ENCODE measurements at regions not wholly inside any gene's neighbourhood (a gene's known extent, or its start where the extent isn't known, plus 50 kb on each side); places are given as distances from the start of the nearest gene placed in this dataset.

- TF ChIP-seq, protein P1, sequence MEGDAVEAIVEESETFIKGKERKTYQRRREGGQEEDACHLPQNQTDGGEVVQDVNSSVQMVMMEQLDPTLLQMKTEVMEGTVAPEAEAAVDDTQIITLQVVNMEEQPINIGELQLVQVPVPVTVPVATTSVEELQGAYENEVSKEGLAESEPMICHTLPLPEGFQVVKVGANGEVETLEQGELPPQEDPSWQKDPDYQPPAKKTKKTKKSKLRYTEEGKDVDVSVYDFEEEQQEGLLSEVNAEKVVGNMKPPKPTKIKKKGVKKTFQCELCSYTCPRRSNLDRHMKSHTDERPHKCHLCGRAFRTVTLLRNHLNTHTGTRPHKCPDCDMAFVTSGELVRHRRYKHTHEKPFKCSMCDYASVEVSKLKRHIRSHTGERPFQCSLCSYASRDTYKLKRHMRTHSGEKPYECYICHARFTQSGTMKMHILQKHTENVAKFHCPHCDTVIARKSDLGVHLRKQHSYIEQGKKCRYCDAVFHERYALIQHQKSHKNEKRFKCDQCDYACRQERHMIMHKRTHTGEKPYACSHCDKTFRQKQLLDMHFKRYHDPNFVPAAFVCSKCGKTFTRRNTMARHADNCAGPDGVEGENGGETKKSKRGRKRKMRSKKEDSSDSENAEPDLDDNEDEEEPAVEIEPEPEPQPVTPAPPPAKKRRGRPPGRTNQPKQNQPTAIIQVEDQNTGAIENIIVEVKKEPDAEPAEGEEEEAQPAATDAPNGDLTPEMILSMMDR (IDR thresholded peaks at IDR 0.05; ENCODE audit: extremely low read depth, insufficient read depth, missing control alignments), result no peak
- DNase-seq (ENCODE audit: low spot score), result no peak
These were observed 360.6 kb upstream of the SLC14A2 start for GRCh38 chr18:45254709-45255082.

GRCh38 chr18:45255197-45255890, 359.9 kb upstream of the SLC14A2 start:
- TF ChIP-seq, protein P1 (IDR thresholded peaks at IDR 0.05; ENCODE audit: extremely low read depth, insufficient read depth, missing control alignments), result no peak
- no peak for DNase-seq (ENCODE audit: low spot score)
- in situ Hi-C loops (cut with MboI; ENCODE audit: low pct_unique_long_range_greater_than_20kb, low sequenced_read_pairs, unreplicated experiment), result no loop called here

More at GRCh38 chr18:45254709-45255082, 360.6 kb upstream of the SLC14A2 start:
- in situ Hi-C loops (cut with MboI; ENCODE audit: low pct_unique_long_range_greater_than_20kb, low sequenced_read_pairs, unreplicated experiment), result no loop called here

DNA sequence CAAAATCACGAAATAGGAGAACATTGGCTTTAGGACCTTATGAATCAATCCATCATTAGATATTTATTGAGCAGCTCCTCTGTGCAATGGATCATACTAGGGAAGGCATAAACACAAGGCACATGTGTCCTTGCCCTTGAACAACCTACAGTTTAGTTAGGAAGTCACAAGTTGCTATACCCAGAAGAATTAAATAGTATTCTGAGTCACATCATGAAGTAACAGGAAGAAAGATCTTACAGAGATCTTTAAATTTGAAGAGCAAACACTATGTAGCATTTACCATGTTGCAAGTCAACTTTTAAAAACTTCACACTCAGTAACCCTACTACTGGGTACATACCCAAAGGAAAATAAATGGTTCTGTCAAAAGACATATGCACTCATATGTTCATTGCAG, 355.2 kb upstream of the SLC14A2 start:
- no peak for DNase-seq (ENCODE audit: low spot score)
- TF ChIP-seq, protein P1 (IDR thresholded peaks at IDR 0.05; ENCODE audit: extremely low read depth, insufficient read depth, missing control alignments), result no peak
- in situ Hi-C loops (cut with MboI; ENCODE audit: low pct_unique_long_range_greater_than_20kb, low sequenced_read_pairs, unreplicated experiment), result no loop called here

- TF ChIP-seq, protein P1 (IDR thresholded peaks at IDR 0.05; ENCODE audit: extremely low read depth, insufficient read depth, missing control alignments), result no peak
- in situ Hi-C loops (cut with MboI; ENCODE audit: low pct_unique_long_range_greater_than_20kb, low sequenced_read_pairs, unreplicated experiment), result no loop called here
- no peak for DNase-seq (ENCODE audit: low spot score)
These were observed 349.3 kb upstream of the SLC14A2 start for GRCh38 chr18:45266023-45266422.

GRCh38 chr18:45267622-45268021, 347.7 kb upstream of the SLC14A2 start:
- in situ Hi-C loops (cut with MboI; ENCODE audit: low pct_unique_long_range_greater_than_20kb, low sequenced_read_pairs, unreplicated experiment), result no loop called here
- TF ChIP-seq, protein P1 (IDR thresholded peaks at IDR 0.05; ENCODE audit: extremely low read depth, insufficient read depth, missing control alignments), result no peak
- DNase-seq (ENCODE audit: low spot score), result no peak

- in situ Hi-C loops (cut with MboI; ENCODE audit: low pct_unique_long_range_greater_than_20kb, low sequenced_read_pairs, unreplicated experiment), result no loop called here
- DNase-seq (ENCODE audit: low spot score), result no peak
These were observed 346.7 kb upstream of the SLC14A2 start for GRCh38 chr18:45268583-45268982.

More at GRCh38 chr18:45268583-45268982, 346.7 kb upstream of the SLC14A2 start:
- TF ChIP-seq, protein P1 (IDR thresholded peaks at IDR 0.05; ENCODE audit: extremely low read depth, insufficient read depth, missing control alignments), result no peak

Measured in GM13977 (cell line).